ENCODE measurements at regions not wholly inside any gene's neighbourhood (a gene's known extent, or its start where the extent isn't known, plus 50 kb on each side); places are given as distances from the start of the nearest gene placed in this dataset.

GRCh38 chr2:34176693-34177092 is 577.6 kb upstream of the FAM98A start:
- DNase-seq (ENCODE audit: extremely low read depth, low read depth): no peak
- no peak for TF ChIP-seq CTCF (IDR thresholded peaks at IDR 0.05; ENCODE audit: low read depth, low read length, missing control alignments)
- H3K4me3 ChIP-seq (replicated peaks; ENCODE audit: low read depth, low read length): no peak overlapping the region

GRCh38 chr2:34174506-34174905 is 575.4 kb upstream of the FAM98A start:
- DNase-seq (ENCODE audit: extremely low read depth, low read depth): no peak
- no peak for TF ChIP-seq CTCF (IDR thresholded peaks at IDR 0.05; ENCODE audit: low read depth, low read length, missing control alignments)
- H3K4me3 ChIP-seq (replicated peaks; ENCODE audit: low read depth, low read length): no peak overlapping the region

- DNase-seq (ENCODE audit: extremely low read depth, low read depth): no peak
- no peak overlapping the region for H3K4me3 ChIP-seq (replicated peaks; ENCODE audit: low read depth, low read length)
- no peak for TF ChIP-seq CTCF (IDR thresholded peaks at IDR 0.05; ENCODE audit: low read depth, low read length, missing control alignments)
Measured at GRCh38 chr2:34162231-34162630, 563.1 kb upstream of the FAM98A start.

GRCh38 chr2:34161549-34161948 is 562.5 kb upstream of the FAM98A start:
- TF ChIP-seq CTCF (IDR thresholded peaks at IDR 0.05; ENCODE audit: low read depth, low read length, missing control alignments): no peak
- H3K4me3 ChIP-seq (replicated peaks; ENCODE audit: low read depth, low read length): no peak overlapping the region
- DNase-seq (ENCODE audit: extremely low read depth, low read depth): no peak

GRCh38 chr2:34159901-34160300 is 560.8 kb upstream of the FAM98A start:
- DNase-seq (ENCODE audit: extremely low read depth, low read depth): no peak
- H3K4me3 ChIP-seq (replicated peaks; ENCODE audit: low read depth, low read length): no peak overlapping the region
- TF ChIP-seq CTCF (IDR thresholded peaks at IDR 0.05; ENCODE audit: low read depth, low read length, missing control alignments): no peak

- no peak for TF ChIP-seq CTCF (IDR thresholded peaks at IDR 0.05; ENCODE audit: low read depth, low read length, missing control alignments)
- no peak for DNase-seq (ENCODE audit: extremely low read depth, low read depth)
Measured at GRCh38 chr2:34153484-34153883, 554.4 kb upstream of the FAM98A start.

GRCh38 chr2:34147780-34148179 is 548.7 kb upstream of the FAM98A start:
- DNase-seq (ENCODE audit: extremely low read depth, low read depth): no peak
- TF ChIP-seq CTCF (IDR thresholded peaks at IDR 0.05; ENCODE audit: low read depth, low read length, missing control alignments): no peak
- no peak overlapping the region for H3K4me3 ChIP-seq (replicated peaks; ENCODE audit: low read depth, low read length)

More at GRCh38 chr2:34153484-34153883, 554.4 kb upstream of the FAM98A start:
- H3K4me3 ChIP-seq (replicated peaks; ENCODE audit: low read depth, low read length): no peak overlapping the region

Data from HFF-Myc (cell line).